WTC11 (cell line): ENCODE measurements at regions not wholly inside any gene's neighbourhood (a gene's known extent, or its start where the extent isn't known, plus 50 kb on each side); places are given as distances from the start of the nearest gene placed in this dataset.

Experiments
- ATAC-seq: fragments of 200-7000 bp; cut with Tn5 transposase; 2 replicates; pipeline ENCODE4 v1.10.0; 2021; ENCODE audit warnings: mild to moderate bottlenecking, moderate library complexity
- CTCF ChIA-PET: fragments of 300-600 bp; sonication (Branson Sonifier 250); formaldehyde crosslinking; loops from one replicate; lab custom pipeline; 2021; ENCODE audit warnings: antibody characterized with exemption; lab: Charles Lee
- POLR2A ChIA-PET: fragments of 350-600 bp; sonication (Branson Sonifier 250); formaldehyde crosslinking; loops from one replicate; lab custom pipeline; 2021; ENCODE audit warnings: antibody characterized with exemption; lab: Charles Lee
- DNase-seq: peaks from one replicate; pipeline ENCODE4 v3.0.0; 2021; ENCODE audit warnings: low spot score
- H3K27ac Mint-ChIP-seq: 2 replicates; pipeline ENCODE4 v1.8.0; 2021; ENCODE audit warnings: mixed read lengths
- H3K27me3 Mint-ChIP-seq: 2 replicates; pipeline ENCODE4 v1.8.0; 2021; ENCODE audit warnings: low read depth, mild to moderate bottlenecking, moderate library complexity, mixed read lengths
- H3K36me3 Mint-ChIP-seq: 2 replicates; pipeline ENCODE4 v1.8.0; 2021; ENCODE audit warnings: mixed read lengths
- H3K4me1 Mint-ChIP-seq: 2 replicates; pipeline ENCODE4 v1.8.0; 2022; ENCODE audit warnings: mixed read lengths
- H3K4me3 Mint-ChIP-seq: 2 replicates; pipeline ENCODE4 v1.8.0; 2021; ENCODE audit warnings: mild to moderate bottlenecking, moderate library complexity, mixed read lengths
- H3K9me3 Mint-ChIP-seq: 2 replicates; pipeline ENCODE4 v1.8.0; 2021; ENCODE audit warnings: mixed read lengths
- ARID4B ChIP-seq: sonication (generic); formaldehyde crosslinking; IDR thresholded peaks from 2 replicates; pipeline ENCODE4 v1.8.0; 2023; ENCODE audit warnings: missing genetic modification reagents, mild to moderate bottlenecking, borderline replicate concordance
- EMX1 ChIP-seq: fragments of 250-450 bp; sonication (Bioruptor Pico); IDR thresholded peaks from 2 replicates; pipeline ENCODE4 v1.8.0; 2021; ENCODE audit warnings: mild to moderate bottlenecking
- FOXP4 ChIP-seq: sonication (generic); formaldehyde crosslinking; IDR thresholded peaks from 2 replicates; pipeline ENCODE4 v1.8.0; 2022; ENCODE audit warnings: mild to moderate bottlenecking, missing genetic modification reagents
- HMGXB4 ChIP-seq: sonication (generic); formaldehyde crosslinking; IDR thresholded peaks from 2 replicates; pipeline ENCODE4 v1.8.1; 2023; ENCODE audit warnings: mild to moderate bottlenecking, moderate library complexity, missing genetic modification reagents
- NFE2L1 ChIP-seq: sonication (generic); formaldehyde crosslinking; IDR thresholded peaks from 2 replicates; pipeline ENCODE4 v1.8.1; 2023; ENCODE audit warnings: missing genetic modification reagents
- SMAD4 ChIP-seq: sonication (generic); formaldehyde crosslinking; IDR thresholded peaks from 2 replicates; pipeline ENCODE4 v1.8.0; 2022; ENCODE audit warnings: mild to moderate bottlenecking, missing genetic modification reagents
- SOX15 ChIP-seq: fragments of 250-450 bp; sonication (Bioruptor Pico); IDR thresholded peaks from 2 replicates; pipeline ENCODE4 v1.9.0; 2021; ENCODE audit warnings: mild to moderate bottlenecking
- ZNF317 ChIP-seq: sonication (generic); formaldehyde crosslinking; IDR thresholded peaks from 2 replicates; pipeline ENCODE4 v1.8.1; 2023; ENCODE audit warnings: low read depth, mild to moderate bottlenecking, moderate library complexity, missing genetic modification reagents, borderline replicate concordance
- ZNF671 ChIP-seq: fragments of 250-450 bp; sonication (Bioruptor Pico); IDR thresholded peaks from 2 replicates; pipeline ENCODE4 v1.8.0; 2021; ENCODE audit warnings: mild to moderate bottlenecking
- TF ChIP-seq, protein P1 (sequence below): sonication (generic); formaldehyde crosslinking; IDR thresholded peaks from 2 replicates; pipeline ENCODE4 v1.8.0; 2023; ENCODE audit warnings: mild to moderate bottlenecking, missing genetic modification reagents
- TF ChIP-seq, protein P2 (sequence below): fragments of 250-450 bp; sonication (Bioruptor Pico); IDR thresholded peaks from 2 replicates; pipeline ENCODE4 v1.9.0; 2021; ENCODE audit warnings: mild to moderate bottlenecking, borderline replicate concordance
- TF ChIP-seq, protein P3 (sequence below): fragments of 250-450 bp; sonication (Bioruptor Pico); IDR thresholded peaks from 2 replicates; pipeline ENCODE4 v1.9.0; 2021; ENCODE audit warnings: moderate library complexity, mild to moderate bottlenecking, inconsistent platforms, borderline replicate concordance

DNA sequence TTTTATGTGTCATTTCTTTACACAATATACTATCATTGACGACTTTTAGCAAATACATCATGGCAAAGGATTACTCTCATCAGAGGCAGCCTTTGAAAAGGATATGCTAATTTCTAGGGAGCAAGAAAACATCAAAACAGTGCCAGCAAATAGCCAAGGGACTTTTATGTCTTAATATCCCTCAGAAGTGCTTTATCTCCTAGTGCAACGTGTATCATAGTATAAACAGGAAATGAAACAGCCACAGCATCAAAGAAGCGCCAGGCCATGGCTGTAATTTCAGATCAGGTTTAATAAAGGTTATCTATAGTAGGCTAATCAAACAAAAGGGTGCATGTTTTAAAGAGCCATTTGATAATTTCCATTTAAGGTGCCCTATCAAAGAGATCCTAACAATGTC is 159.9 kb downstream of the AXIN2 start (continued):
- TF ChIP-seq, protein P1, sequence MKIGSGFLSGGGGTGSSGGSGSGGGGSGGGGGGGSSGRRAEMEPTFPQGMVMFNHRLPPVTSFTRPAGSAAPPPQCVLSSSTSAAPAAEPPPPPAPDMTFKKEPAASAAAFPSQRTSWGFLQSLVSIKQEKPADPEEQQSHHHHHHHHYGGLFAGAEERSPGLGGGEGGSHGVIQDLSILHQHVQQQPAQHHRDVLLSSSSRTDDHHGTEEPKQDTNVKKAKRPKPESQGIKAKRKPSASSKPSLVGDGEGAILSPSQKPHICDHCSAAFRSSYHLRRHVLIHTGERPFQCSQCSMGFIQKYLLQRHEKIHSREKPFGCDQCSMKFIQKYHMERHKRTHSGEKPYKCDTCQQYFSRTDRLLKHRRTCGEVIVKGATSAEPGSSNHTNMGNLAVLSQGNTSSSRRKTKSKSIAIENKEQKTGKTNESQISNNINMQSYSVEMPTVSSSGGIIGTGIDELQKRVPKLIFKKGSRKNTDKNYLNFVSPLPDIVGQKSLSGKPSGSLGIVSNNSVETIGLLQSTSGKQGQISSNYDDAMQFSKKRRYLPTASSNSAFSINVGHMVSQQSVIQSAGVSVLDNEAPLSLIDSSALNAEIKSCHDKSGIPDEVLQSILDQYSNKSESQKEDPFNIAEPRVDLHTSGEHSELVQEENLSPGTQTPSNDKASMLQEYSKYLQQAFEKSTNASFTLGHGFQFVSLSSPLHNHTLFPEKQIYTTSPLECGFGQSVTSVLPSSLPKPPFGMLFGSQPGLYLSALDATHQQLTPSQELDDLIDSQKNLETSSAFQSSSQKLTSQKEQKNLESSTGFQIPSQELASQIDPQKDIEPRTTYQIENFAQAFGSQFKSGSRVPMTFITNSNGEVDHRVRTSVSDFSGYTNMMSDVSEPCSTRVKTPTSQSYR: no peak
- TF ChIP-seq FOXP4 (no peak), SOX15 (CRISPR knock-in tag) (no peak), SMAD4 (CRISPR knock-in tag) (no peak), ZNF671 (no peak), NFE2L1 (no peak), HMGXB4 (CRISPR knock-in tag) (no peak)
- TF ChIP-seq, protein P2, sequence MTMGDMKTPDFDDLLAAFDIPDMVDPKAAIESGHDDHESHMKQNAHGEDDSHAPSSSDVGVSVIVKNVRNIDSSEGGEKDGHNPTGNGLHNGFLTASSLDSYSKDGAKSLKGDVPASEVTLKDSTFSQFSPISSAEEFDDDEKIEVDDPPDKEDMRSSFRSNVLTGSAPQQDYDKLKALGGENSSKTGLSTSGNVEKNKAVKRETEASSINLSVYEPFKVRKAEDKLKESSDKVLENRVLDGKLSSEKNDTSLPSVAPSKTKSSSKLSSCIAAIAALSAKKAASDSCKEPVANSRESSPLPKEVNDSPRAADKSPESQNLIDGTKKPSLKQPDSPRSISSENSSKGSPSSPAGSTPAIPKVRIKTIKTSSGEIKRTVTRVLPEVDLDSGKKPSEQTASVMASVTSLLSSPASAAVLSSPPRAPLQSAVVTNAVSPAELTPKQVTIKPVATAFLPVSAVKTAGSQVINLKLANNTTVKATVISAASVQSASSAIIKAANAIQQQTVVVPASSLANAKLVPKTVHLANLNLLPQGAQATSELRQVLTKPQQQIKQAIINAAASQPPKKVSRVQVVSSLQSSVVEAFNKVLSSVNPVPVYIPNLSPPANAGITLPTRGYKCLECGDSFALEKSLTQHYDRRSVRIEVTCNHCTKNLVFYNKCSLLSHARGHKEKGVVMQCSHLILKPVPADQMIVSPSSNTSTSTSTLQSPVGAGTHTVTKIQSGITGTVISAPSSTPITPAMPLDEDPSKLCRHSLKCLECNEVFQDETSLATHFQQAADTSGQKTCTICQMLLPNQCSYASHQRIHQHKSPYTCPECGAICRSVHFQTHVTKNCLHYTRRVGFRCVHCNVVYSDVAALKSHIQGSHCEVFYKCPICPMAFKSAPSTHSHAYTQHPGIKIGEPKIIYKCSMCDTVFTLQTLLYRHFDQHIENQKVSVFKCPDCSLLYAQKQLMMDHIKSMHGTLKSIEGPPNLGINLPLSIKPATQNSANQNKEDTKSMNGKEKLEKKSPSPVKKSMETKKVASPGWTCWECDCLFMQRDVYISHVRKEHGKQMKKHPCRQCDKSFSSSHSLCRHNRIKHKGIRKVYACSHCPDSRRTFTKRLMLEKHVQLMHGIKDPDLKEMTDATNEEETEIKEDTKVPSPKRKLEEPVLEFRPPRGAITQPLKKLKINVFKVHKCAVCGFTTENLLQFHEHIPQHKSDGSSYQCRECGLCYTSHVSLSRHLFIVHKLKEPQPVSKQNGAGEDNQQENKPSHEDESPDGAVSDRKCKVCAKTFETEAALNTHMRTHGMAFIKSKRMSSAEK: no peak
- TF ChIP-seq, protein P3, sequence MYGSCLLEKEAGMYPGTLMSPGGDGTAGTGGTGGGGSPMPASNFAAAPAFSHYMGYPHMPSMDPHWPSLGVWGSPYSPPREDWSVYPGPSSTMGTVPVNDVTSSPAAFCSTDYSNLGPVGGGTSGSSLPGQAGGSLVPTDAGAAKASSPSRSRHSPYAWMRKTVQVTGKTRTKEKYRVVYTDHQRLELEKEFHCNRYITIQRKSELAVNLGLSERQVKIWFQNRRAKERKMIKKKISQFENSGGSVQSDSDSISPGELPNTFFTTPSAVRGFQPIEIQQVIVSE (CRISPR knock-in tag): no peak
- TF ChIP-seq, all 79 proteins: peak for 0

- no peak for DNase-seq
- Mint-ChIP-seq H3K27ac (no peak overlapping the region), H3K4me1 (peaks cover 14% of the 10 kb centered on the region), H3K4me3 (no peak overlapping the region), H3K27me3 (no peaks in the 10 kb centered on the region), H3K36me3 (no peaks in the 10 kb centered on the region), H3K9me3 (no peaks in the 10 kb centered on the region; the same call in 1 of the 2 replicates)
- no peak for ATAC-seq
- no peak for TF ChIP-seq SMAD4 (CRISPR knock-in tag)
- ChIA-PET CTCF (no interaction called here), POLR2A (no interaction called here)
These were observed 160.7 kb downstream of the AXIN2 start for GRCh38 chr17:65400701-65401100.

GRCh38 chr17:65398040-65398787 is 163.2 kb downstream of the AXIN2 start:
- DNase-seq: no peak
- ChIA-PET POLR2A (no interaction called here), CTCF (no interaction called here)
- ATAC-seq: no peak
- Mint-ChIP-seq H3K4me3 (no peak overlapping the region), H3K4me1 (peaks cover 14% of the 10 kb centered on the region), H3K9me3 (no peaks in the 10 kb centered on the region; the same call in 1 of the 2 replicates), H3K27ac (no peak overlapping the region), H3K27me3 (no peaks in the 10 kb centered on the region), H3K36me3 (no peaks in the 10 kb centered on the region)
- TF ChIP-seq ZNF317 (CRISPR knock-in tag) (no peak), EMX1 (CRISPR knock-in tag) (no peak), ARID4B (CRISPR knock-in tag) (no peak)
